GM13976 (cell line): ENCODE measurements at regions not wholly inside any gene's neighbourhood (a gene's known extent, or its start where the extent isn't known, plus 50 kb on each side); places are given as distances from the start of the nearest gene placed in this dataset.

Experiments
- DNase-seq: peaks from one replicate; pipeline ENCODE4 v3.0.0; 2012; ENCODE audit warnings: low spot score
- in situ Hi-C: fragments of 300-500 bp; cut with MboI; formaldehyde crosslinking; loops from one replicate; pipeline ENCODE4 v1.12.0; 2022; ENCODE audit warnings: low sequenced_read_pairs, mixed read lengths, inconsistent platforms; ENCODE audit not compliant: unreplicated experiment
- TF ChIP-seq, protein P1 (sequence below): IDR thresholded peaks from 2 replicates; pipeline ENCODE4 v1.5.1; 2012; ENCODE audit warnings: borderline replicate concordance, mild to moderate bottlenecking; ENCODE audit not compliant: insufficient read depth; ENCODE audit errors: extremely low read depth, missing control alignments, control extremely low read depth

DNA sequence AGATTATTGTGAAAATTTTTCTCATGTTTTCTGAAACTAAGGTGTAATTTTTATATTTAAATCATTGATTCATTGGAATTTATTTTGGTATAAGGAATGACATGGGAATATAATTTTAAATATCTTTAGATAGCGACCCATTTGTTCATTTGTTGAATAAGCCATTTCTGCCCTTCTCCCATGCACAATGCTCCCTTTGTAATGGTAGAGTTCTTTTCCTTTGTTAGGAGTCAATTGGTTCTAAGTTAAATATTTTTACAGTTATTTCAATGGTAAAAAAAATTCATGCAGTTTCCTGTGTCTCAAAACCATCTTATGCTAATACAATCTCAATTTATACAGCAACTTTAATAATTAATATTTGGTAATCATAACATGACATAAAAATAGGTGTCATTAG, 218.8 kb upstream of the C11orf87 start:
- TF ChIP-seq, protein P1, sequence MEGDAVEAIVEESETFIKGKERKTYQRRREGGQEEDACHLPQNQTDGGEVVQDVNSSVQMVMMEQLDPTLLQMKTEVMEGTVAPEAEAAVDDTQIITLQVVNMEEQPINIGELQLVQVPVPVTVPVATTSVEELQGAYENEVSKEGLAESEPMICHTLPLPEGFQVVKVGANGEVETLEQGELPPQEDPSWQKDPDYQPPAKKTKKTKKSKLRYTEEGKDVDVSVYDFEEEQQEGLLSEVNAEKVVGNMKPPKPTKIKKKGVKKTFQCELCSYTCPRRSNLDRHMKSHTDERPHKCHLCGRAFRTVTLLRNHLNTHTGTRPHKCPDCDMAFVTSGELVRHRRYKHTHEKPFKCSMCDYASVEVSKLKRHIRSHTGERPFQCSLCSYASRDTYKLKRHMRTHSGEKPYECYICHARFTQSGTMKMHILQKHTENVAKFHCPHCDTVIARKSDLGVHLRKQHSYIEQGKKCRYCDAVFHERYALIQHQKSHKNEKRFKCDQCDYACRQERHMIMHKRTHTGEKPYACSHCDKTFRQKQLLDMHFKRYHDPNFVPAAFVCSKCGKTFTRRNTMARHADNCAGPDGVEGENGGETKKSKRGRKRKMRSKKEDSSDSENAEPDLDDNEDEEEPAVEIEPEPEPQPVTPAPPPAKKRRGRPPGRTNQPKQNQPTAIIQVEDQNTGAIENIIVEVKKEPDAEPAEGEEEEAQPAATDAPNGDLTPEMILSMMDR, result no peak
- in situ Hi-C loops, result no loop called here
- DNase-seq, result no peak

DNA sequence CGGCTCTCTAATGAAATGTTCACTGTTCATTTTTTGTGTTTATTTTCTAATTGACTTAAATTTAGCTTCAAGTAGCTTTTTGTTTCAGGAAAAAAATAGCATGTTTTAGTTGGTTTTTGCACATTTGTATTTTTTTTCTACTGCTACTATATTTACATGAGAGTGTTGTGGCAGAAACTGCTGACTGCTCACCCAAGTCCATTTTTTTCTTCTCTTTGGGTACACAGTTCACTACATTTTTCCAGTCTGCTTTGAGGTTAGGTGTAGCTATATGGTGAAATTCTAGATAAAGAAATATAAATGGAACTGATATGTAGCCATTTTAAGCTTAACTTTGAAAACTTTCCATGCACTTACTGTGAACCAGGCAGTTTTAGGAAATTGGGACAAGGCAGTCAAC, 216.7 kb upstream of the C11orf87 start:
- no peak for DNase-seq
- TF ChIP-seq, protein P1, result no peak
- in situ Hi-C loops, result no loop called here

GRCh38 chr11:109208121-109208520, 213.9 kb upstream of the C11orf87 start:
- TF ChIP-seq, protein P1, result no peak
- no peak for DNase-seq
- in situ Hi-C loops, result no loop called here

DNA sequence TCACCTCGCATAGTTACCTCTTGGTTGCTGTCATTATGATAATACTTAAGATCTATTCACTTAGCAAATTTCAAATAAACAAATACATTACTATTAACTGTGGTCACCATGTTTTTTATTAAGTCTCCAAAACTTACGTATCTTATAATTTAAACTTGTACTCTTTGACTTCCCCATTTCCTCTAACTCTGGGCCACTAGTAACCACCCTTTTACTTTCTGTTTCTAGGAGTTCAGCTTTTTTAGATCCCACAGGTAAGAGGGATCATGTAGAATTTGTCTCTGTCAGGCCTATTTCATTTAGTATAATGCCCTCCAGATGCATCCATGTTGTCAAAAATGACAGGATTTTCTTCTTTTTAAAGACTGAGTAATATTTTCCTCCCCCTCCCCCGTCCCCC, 212.4 kb upstream of the C11orf87 start:
- DNase-seq, result no peak
- in situ Hi-C loops, result no loop called here
- TF ChIP-seq, protein P1, result no peak

- TF ChIP-seq, protein P1, result no peak
- no peak for DNase-seq
Observed at GRCh38 chr11:109221190-109221589, 200.8 kb upstream of the C11orf87 start.

DNA sequence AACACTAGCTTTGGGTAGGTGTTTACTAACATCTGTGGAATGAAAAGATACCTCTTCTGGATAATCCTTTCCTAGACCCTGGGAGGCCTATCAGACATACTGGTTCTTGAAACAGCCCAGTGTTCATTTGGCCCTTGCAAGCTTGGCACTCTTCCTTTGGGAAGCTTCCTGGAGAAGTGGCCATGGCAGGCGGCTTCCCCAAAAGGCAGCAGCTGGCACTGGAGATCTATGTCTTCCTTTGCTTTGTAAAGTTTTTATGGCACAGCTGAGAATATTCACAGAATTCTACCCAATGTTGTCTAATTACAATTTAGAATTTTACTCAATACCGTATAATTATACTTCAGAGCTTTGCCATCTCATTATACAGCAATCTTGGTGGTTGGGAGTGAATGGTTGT, 199.2 kb upstream of the C11orf87 start:
- no peak for DNase-seq
- in situ Hi-C loops, result no loop called here
- TF ChIP-seq, protein P1, result no peak

More at GRCh38 chr11:109221190-109221589, 200.8 kb upstream of the C11orf87 start:
- in situ Hi-C loops, result no loop called here

- TF ChIP-seq, protein P1, result no peak
- in situ Hi-C loops, result no loop called here
- DNase-seq, result no peak
Observed at GRCh38 chr11:109223451-109223850, 198.5 kb upstream of the C11orf87 start.
